Inflammatory macrophage treated with lipopolysaccharide for 4 hours (primary cell): ENCODE measurements at regions not wholly inside any gene's neighbourhood (a gene's known extent, or its start where the extent isn't known, plus 50 kb on each side); places are given as distances from the start of the nearest gene placed in this dataset.

Experiments
- DNase-seq: peaks from one replicate; pipeline ENCODE4 v3.0.0-alpha.2; 2020

DNA sequence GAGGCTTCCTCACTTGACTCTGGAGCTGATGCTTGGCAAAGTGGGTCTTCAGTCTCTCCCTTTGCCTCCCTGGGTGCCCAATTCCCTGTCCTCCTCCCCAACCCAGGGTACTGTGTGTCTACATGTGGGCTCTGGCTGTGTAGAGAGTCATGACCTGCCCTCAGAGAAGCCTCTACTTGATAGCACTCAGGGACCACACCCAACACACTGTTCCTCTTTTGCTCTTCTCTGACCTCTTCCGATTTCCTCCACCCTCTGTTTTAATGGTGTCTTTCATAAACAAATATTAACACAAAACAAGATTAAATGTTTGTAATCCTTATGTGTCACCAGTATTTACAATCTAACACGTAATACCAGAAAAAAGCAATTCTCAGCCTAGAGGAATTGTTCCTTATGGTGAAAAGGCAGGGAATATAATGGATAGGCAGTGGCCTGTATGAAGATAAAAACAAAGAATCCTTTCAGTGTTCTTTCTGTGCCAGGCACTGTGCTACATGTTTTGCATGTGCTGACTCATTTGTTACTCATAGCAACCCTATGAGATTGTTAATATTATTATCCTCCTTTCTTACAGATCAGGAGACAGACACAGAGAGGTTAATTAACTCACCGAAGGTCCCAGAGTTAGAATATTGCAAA lies 58.2 kb downstream of the HSD3B1 start:
- DNase-seq, result peak; percentile 74

DNA sequence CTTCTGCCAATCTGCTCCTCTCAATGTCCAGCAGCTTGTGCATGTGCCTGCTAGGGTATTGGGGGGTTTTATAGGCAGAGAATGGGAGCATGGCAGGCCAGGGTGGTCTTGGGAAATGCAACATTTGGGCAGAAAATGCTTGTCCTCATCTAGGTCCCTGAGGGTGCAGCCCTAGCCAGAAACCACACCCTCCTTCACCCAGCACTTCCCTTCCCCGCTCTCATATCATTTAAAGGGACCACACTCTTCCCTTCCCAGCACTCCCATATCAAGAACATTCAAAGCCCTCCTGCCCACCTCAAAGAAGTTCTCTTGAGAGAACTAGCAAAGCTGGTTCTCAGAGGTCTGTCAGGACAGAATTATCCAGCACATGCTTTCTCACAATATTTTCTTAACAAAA lies 62.1 kb downstream of the HSD3B1 start:
- DNase-seq, result no peak
